Skeletal muscle satellite cell (primary cell): ENCODE measurements at regions not wholly inside any gene's neighbourhood (a gene's known extent, or its start where the extent isn't known, plus 50 kb on each side); places are given as distances from the start of the nearest gene placed in this dataset. TPM values are rescaled to one million over a fixed set of nuclear protein-coding genes. Genes with fewer than 3 reads are reported as not detected.

Experiments
- H3K27me3 ChIP-seq: 2 replicates; pipeline ENCODE4 v1.7.0; 2013; ENCODE audit warnings: low read length; ENCODE audit not compliant: control insufficient read depth, insufficient read depth
- H3K36me3 ChIP-seq: 2 replicates; pipeline ENCODE4 v1.7.0; 2013; ENCODE audit warnings: mild to moderate bottlenecking, control low read depth, low read length; ENCODE audit not compliant: insufficient read depth
- H3K4me1 ChIP-seq: 2 replicates; pipeline ENCODE4 v1.7.0; 2013; ENCODE audit warnings: low read length; ENCODE audit not compliant: control insufficient read depth, insufficient read depth
- H3K4me2 ChIP-seq: 2 replicates; pipeline ENCODE4 v1.7.0; 2013; ENCODE audit warnings: mild to moderate bottlenecking, low read length
- H3K4me3 ChIP-seq: 2 replicates; pipeline ENCODE4 v1.7.0; 2013; ENCODE audit warnings: low read length
- H3K9ac ChIP-seq: 2 replicates; pipeline ENCODE4 v1.7.0; 2013; ENCODE audit warnings: mild to moderate bottlenecking, low read depth, low read length, moderate library complexity
- H3K9me3 ChIP-seq: replicated peaks from 2 replicates; pipeline ENCODE4 v1.7.0; 2013; ENCODE audit warnings: mild to moderate bottlenecking, control low read depth, low read length
- small RNA-seq: library from RNA; depleted of rRNA; stranded (forward); fragments of <200 nt; gene quantifications from one replicate; pipeline ENCODE3, GENCODE V24; 2012

- Histone ChIP-seq H3K27me3 (no peaks in the 10 kb centered on the region), H3K36me3 (no peaks in the 10 kb centered on the region), H3K9ac (no peak overlapping the region), H3K4me3 (no peak overlapping the region), H3K4me2 (no peak overlapping the region), H3K9me3 (no peaks in the 10 kb centered on the region), H3K4me1 (no peaks in the 10 kb centered on the region)
These were observed 54.6 kb upstream of the LDB2 start for GRCh38 chr4:16952896-16953630.

- H3K4me1 ChIP-seq, result no peaks in the 10 kb centered on the region
- H3K9me3 ChIP-seq, result no peaks in the 10 kb centered on the region
- no peaks in the 10 kb centered on the region for H3K27me3 ChIP-seq
- no peaks in the 10 kb centered on the region for H3K36me3 ChIP-seq
- no peak overlapping the region for H3K9ac ChIP-seq
- H3K4me2 ChIP-seq, result no peak overlapping the region
- H3K4me3 ChIP-seq, result no peak overlapping the region
These were observed 54.0 kb upstream of the LDB2 start for GRCh38 chr4:16952462-16952871.

Small RNA genes lying in the stretch of these regions (small RNA-seq; reads per million reads assigned to genes)
- gene MTND5P4 (not detected), gene SNORA75B (not detected)
